K562 (cell line): ENCODE measurements at regions not wholly inside any gene's neighbourhood (a gene's known extent, or its start where the extent isn't known, plus 50 kb on each side); places are given as distances from the start of the nearest gene placed in this dataset.

Source experiments
- ATAC-seq: fragments of 200-7000 bp; cut with Tn5 transposase; 3 replicates; pipeline ENCODE4 v1.9.1; 2020; ENCODE audit warnings: moderate library complexity
- BruUV-seq: library from RNA; stranded (reverse); fragments of 400-500 nt; replicated peaks from 2 replicates; lab custom pipeline; 2021; lab: Mats Ljungman, UMichigan
- CTCF ChIA-PET: fragments of 300-600 bp; formaldehyde crosslinking; extraction: SDS; loops from one replicate; lab custom pipeline; 2021; ENCODE audit warnings: low intra/inter-chr PET ratio; lab: Yijun Ruan, JAX
- POLR2A ChIA-PET: fragments of 300-600, 350-650 bp; sonication (Branson Sonifier 250); formaldehyde crosslinking; extraction: SDS; loops from one replicate; lab custom pipeline; 2021; ENCODE audit warnings: antibody characterized with exemption, inconsistent platforms; lab: Yijun Ruan, JAX
- DNase-seq, 4 experiments: peaks; one replicate each; pipeline versions ENCODE4 v3.0.0 to v3.0.0-alpha.2; 2011 to 2018; ENCODE audit warnings: low spot score in 3 of 4, mixed read lengths in 3 of 4; ENCODE audit errors: extremely low read depth in 1 of 4
- FAIRE-seq: peaks from 2 replicates; lab custom pipeline; 2011; peaks lifted over from hg19 to GRCh38; lab: Jason Lieb, UNC
- H2AFZ ChIP-seq: 2 replicates; pipeline ENCODE4 v1.6.0; 2011; ENCODE audit warnings: low read depth, low read length, control low read depth, inconsistent platforms
- H3K27ac ChIP-seq: fragments of 200-600 bp; 3 replicates; pipeline ENCODE4 v1.8.0; 2011; ENCODE audit warnings: low read depth, mild to moderate bottlenecking, control low read depth, inconsistent platforms, low read length, moderate library complexity, mixed read lengths; ENCODE audit errors: extremely low read depth
- H3K27me3 ChIP-seq, 2 experiments: fragments of 300-600 bp in 1 of 2; 2 replicates in 1 of 2; 3 replicates in 1 of 2; pipeline versions ENCODE4 v1.6.0 to v1.8.0; 2011; ENCODE audit warnings: inconsistent platforms in 2 of 2, low read length in 2 of 2, mild to moderate bottlenecking in 1 of 2, mixed read lengths in 1 of 2, moderate library complexity in 1 of 2; ENCODE audit not compliant: control insufficient read depth in 2 of 2, insufficient read depth in 2 of 2
- H3K36me3 ChIP-seq: fragments of 300-600 bp; 3 replicates; pipeline ENCODE4 v1.8.0; 2011; ENCODE audit warnings: mild to moderate bottlenecking, low read length, inconsistent platforms; ENCODE audit not compliant: control insufficient read depth, insufficient read depth
- H3K4me1 ChIP-seq, 2 experiments: fragments of 200-600 bp in 1 of 2; replicated peaks in 1 of 2; 2 replicates in 1 of 2; 3 replicates in 1 of 2; pipeline versions ENCODE4 v1.5.1 to v1.8.0; 2011; ENCODE audit warnings: inconsistent platforms in 2 of 2, low read length in 2 of 2, mild to moderate bottlenecking in 1 of 2, mixed read lengths in 1 of 2, moderate library complexity in 1 of 2; ENCODE audit not compliant: control insufficient read depth in 2 of 2, insufficient read depth in 2 of 2
- H3K4me2 ChIP-seq: 2 replicates; pipeline ENCODE4 v1.6.1; 2011; ENCODE audit warnings: low read length, control low read depth, inconsistent platforms, mixed read lengths; ENCODE audit not compliant: insufficient read depth
- H3K4me3 ChIP-seq: fragments of 200-600 bp; sonication (generic), shearing (Covaris generic); 2 replicates; pipeline ENCODE4 v1.5.1; 2016; ENCODE audit warnings: control low read depth, inconsistent platforms
- H3K79me2 ChIP-seq: fragments of 200-600 bp; 3 replicates; pipeline ENCODE4 v1.8.0; 2011; ENCODE audit warnings: low read length, inconsistent platforms; ENCODE audit not compliant: control insufficient read depth, insufficient read depth
- H3K9ac ChIP-seq, 2 experiments: 2 replicates each; pipeline versions ENCODE4 v1.6.0 to v1.6.1; 2011; ENCODE audit warnings: low read depth in 2 of 2, low read length in 2 of 2, control low read depth in 1 of 2, inconsistent platforms in 1 of 2, mild to moderate bottlenecking in 1 of 2, mixed read lengths in 1 of 2; ENCODE audit not compliant: insufficient read depth in 1 of 2
- H3K9me1 ChIP-seq: one replicate; pipeline ENCODE4 v1.6.0; 2011; ENCODE audit warnings: inconsistent platforms, mild to moderate bottlenecking, low read length, moderate library complexity; ENCODE audit not compliant: control insufficient read depth, insufficient read depth
- H3K9me3 ChIP-seq: replicated peaks from 2 replicates; pipeline ENCODE4 v1.5.1; 2011; ENCODE audit warnings: low read depth, low read length, inconsistent platforms; ENCODE audit not compliant: control insufficient read depth, insufficient read depth
- H4K20me1 ChIP-seq: replicated peaks from 2 replicates; pipeline ENCODE4 v1.6.1; 2011; ENCODE audit warnings: low read length, inconsistent platforms, mixed read lengths; ENCODE audit not compliant: control insufficient read depth, insufficient read depth
- CSDE1 ChIP-seq, 2 experiments: fragments of 450-650 bp; IDR thresholded peaks; 2 replicates each; pipeline ENCODE4 v1.6.1; 2016; ENCODE audit warnings: mild to moderate bottlenecking in 1 of 2
- NR1H2 ChIP-seq: sonication (generic); formaldehyde crosslinking; IDR thresholded peaks from 2 replicates; pipeline ENCODE4 v1.4.0; 2020; ENCODE audit warnings: mild to moderate bottlenecking, missing genetic modification reagents
- PTRF ChIP-seq: fragments of 450-650 bp; IDR thresholded peaks from 2 replicates; pipeline ENCODE4 v1.6.1; 2016; ENCODE audit warnings: mild to moderate bottlenecking, missing genetic modification characterization, missing compliant biosample characterization
- RBM25 ChIP-seq: fragments of 200-400 bp; formaldehyde crosslinking; IDR thresholded peaks from 2 replicates; pipeline ENCODE4 v1.6.1; 2018; ENCODE audit warnings: low read length, low read depth, moderate library complexity; ENCODE audit not compliant: severe bottlenecking
- SMARCA5 ChIP-seq: fragments of 450-650 bp; IDR thresholded peaks from 2 replicates; pipeline ENCODE4 v1.6.1; 2016
- TAL1 ChIP-seq: fragments of 450-650 bp; IDR thresholded peaks from 2 replicates; pipeline ENCODE4 v1.6.1; 2016; ENCODE audit warnings: mild to moderate bottlenecking
- ZC3H11A ChIP-seq: IDR thresholded peaks from 2 replicates; pipeline ENCODE4 v1.6.1; 2012; ENCODE audit warnings: low read depth, low read length, improper control_type of control experiment
- ZNF12 ChIP-seq: sonication (generic); formaldehyde crosslinking; IDR thresholded peaks from 2 replicates; pipeline ENCODE4 v1.4.0; 2020; ENCODE audit warnings: mild to moderate bottlenecking, missing genetic modification reagents
- ZNF165 ChIP-seq: fragments of 250-450 bp; sonication (Bioruptor Pico); IDR thresholded peaks from 2 replicates; pipeline ENCODE4 v1.4.0; 2020; ENCODE audit warnings: borderline replicate concordance
- ZNF583 ChIP-seq: fragments of 250-450 bp; sonication (Bioruptor Pico); IDR thresholded peaks from 2 replicates; pipeline ENCODE4 v1.4.0; 2020
- WGBS: fragments of 100-300 bp; shearing (Covaris generic); methylation state at CpG from one replicate; pipeline ENCODE4 v1.1.6; 2016; ENCODE audit warnings: low coverage, mixed read lengths; ENCODE audit not compliant: insufficient coverage; ENCODE audit errors: missing lambda C conversion rate; 5-methylcytosine and 5-hydroxymethylcytosine counted together
- in situ Hi-C: fragments of 300-500 bp; cut with MboI; formaldehyde crosslinking; loops from 4 replicates; pipeline ENCODE4 v1.15.0; 2018; ENCODE audit warnings: inconsistent platforms, mixed read lengths
- intact Hi-C: fragments of 100-400 bp; cut with micrococcal nuclease; formaldehyde crosslinking; loops from 2 replicates; pipeline ENCODE4 v1.14.2; 2022
- TF ChIP-seq, protein P1 (sequence below), 2 experiments: IDR thresholded peaks; 2 replicates each; pipeline ENCODE4 v1.6.1; 2012; ENCODE audit warnings: improper control_type of control experiment in 2 of 2, low read depth in 2 of 2, low read length in 2 of 2, borderline replicate concordance in 1 of 2
- TF ChIP-seq, protein P2 (sequence below): fragments of 450-650 bp; formaldehyde crosslinking; IDR thresholded peaks from 2 replicates; pipeline ENCODE4 v1.4.0; 2022; ENCODE audit warnings: missing genetic modification characterization
- TF ChIP-seq, protein P3 (sequence below): fragments of 250-450 bp; sonication (Bioruptor Pico); IDR thresholded peaks from 2 replicates; pipeline ENCODE4 v1.5.1; 2021; ENCODE audit warnings: mild to moderate bottlenecking
- TF ChIP-seq, protein P4 (sequence below): fragments of 450-650 bp; IDR thresholded peaks from 2 replicates; pipeline ENCODE4 v1.6.1; 2016; ENCODE audit warnings: missing biosample characterization, missing genetic modification characterization
- TF ChIP-seq, protein P5 (sequence below): fragments of 450-650 bp; conservative IDR thresholded peaks from 2 replicates; pipeline ENCODE4 v1.6.1; 2016; ENCODE audit warnings: missing genetic modification characterization, low read depth, mild to moderate bottlenecking, control low read depth, missing compliant biosample characterization

DNA sequence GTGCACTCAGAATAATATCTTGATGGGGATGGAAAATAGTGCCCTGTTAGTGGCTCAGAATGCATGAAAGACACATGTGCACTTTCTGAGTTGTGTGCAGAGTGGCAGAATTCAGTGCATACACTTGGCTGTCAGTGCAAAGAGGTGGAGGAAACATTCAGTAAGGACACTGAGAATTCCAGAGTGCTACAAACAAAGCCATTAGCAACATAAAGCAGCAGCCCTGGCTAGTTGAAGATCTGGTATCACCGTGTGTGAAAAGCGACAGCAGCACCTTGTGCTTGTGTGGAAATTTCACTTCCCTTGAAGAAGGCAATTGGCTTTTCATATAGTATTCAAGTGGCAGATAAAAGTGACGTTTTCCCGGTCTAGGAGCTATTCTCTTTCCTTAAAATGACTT, 810.4 kb downstream of the TRIML1 start (continued):
- TF ChIP-seq, protein P1, sequence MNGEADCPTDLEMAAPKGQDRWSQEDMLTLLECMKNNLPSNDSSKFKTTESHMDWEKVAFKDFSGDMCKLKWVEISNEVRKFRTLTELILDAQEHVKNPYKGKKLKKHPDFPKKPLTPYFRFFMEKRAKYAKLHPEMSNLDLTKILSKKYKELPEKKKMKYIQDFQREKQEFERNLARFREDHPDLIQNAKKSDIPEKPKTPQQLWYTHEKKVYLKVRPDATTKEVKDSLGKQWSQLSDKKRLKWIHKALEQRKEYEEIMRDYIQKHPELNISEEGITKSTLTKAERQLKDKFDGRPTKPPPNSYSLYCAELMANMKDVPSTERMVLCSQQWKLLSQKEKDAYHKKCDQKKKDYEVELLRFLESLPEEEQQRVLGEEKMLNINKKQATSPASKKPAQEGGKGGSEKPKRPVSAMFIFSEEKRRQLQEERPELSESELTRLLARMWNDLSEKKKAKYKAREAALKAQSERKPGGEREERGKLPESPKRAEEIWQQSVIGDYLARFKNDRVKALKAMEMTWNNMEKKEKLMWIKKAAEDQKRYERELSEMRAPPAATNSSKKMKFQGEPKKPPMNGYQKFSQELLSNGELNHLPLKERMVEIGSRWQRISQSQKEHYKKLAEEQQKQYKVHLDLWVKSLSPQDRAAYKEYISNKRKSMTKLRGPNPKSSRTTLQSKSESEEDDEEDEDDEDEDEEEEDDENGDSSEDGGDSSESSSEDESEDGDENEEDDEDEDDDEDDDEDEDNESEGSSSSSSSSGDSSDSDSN (IDR thresholded peaks at IDR 0.05; ENCODE audit: borderline replicate concordance in 1 of 2, low read depth in 2 of 2, low read length in 2 of 2), result no peak
- TF ChIP-seq SMARCA5, result no peak

DNA sequence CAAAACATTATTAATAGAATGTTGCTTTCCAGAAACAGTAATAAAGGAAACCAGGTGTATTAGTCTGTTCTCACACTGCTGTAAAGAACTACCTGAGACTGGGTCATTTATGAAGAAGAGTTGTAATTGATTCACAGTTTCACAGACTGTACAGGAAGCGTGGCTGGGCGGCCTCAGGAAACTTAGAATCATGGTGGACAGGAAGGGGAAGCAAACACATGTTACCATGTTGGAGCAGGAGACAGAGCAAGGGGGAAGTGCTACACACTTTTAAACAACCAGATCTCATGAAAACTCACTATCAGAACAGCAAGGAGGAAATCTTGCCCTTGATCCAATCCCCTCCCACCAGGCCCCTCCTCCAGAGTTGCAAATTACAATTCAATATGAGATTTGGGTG, 815.8 kb downstream of the TRIML1 start:
- in situ Hi-C loops (no loop called here), intact Hi-C loops (no loop called here)
- CTCF ChIA-PET, result no interaction called here
- no peak overlapping the region for H2AFZ ChIP-seq
- 0% methylated on average over 2 of the region's 2 CpGs for WGBS
- no peaks in the 10 kb centered on the region for H3K36me3 ChIP-seq
- no peak overlapping the region for H3K4me3 ChIP-seq
- no peaks in the 10 kb centered on the region for H3K9me1 ChIP-seq
- DNase-seq (no peak), ATAC-seq (no peak), FAIRE-seq (no peak)
- no peaks in the 10 kb centered on the region for H3K4me1 ChIP-seq
- no peak overlapping the region for H3K4me2 ChIP-seq
- no peak overlapping the region for H3K9ac ChIP-seq
- no peaks in the 10 kb centered on the region for H3K79me2 ChIP-seq
- POLR2A ChIA-PET, result no interaction called here
- no peak overlapping the region for H3K27ac ChIP-seq
- H4K20me1 ChIP-seq, result no peaks in the 10 kb centered on the region
- BruUV-seq, result no TSS peak
- no peaks in the 10 kb centered on the region for H3K9me3 ChIP-seq
- no peaks in the 10 kb centered on the region for H3K27me3 ChIP-seq
- TF ChIP-seq, protein P2, sequence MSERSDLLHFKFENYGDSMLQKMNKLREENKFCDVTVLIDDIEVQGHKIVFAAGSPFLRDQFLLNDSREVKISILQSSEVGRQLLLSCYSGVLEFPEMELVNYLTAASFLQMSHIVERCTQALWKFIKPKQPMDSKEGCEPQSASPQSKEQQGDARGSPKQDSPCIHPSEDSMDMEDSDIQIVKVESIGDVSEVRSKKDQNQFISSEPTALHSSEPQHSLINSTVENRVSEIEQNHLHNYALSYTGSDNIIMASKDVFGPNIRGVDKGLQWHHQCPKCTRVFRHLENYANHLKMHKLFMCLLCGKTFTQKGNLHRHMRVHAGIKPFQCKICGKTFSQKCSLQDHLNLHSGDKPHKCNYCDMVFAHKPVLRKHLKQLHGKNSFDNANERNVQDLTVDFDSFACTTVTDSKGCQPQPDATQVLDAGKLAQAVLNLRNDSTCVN (CRISPR knock-in tag), result no peak
- TF ChIP-seq, protein P3, sequence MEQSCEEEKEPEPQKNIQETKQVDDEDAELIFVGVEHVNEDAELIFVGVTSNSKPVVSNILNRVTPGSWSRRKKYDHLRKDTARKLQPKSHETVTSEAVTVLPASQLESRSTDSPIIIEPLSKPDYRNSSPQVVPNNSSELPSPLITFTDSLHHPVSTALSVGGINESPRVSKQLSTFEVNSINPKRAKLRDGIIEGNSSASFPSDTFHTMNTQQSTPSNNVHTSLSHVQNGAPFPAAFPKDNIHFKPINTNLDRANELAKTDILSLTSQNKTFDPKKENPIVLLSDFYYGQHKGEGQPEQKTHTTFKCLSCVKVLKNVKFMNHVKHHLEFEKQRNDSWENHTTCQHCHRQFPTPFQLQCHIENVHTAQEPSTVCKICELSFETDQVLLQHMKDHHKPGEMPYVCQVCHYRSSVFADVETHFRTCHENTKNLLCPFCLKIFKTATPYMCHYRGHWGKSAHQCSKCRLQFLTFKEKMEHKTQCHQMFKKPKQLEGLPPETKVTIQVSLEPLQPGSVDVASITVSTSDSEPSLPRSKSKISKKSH (CRISPR knock-in tag), result no peak
- TF ChIP-seq, protein P4, sequence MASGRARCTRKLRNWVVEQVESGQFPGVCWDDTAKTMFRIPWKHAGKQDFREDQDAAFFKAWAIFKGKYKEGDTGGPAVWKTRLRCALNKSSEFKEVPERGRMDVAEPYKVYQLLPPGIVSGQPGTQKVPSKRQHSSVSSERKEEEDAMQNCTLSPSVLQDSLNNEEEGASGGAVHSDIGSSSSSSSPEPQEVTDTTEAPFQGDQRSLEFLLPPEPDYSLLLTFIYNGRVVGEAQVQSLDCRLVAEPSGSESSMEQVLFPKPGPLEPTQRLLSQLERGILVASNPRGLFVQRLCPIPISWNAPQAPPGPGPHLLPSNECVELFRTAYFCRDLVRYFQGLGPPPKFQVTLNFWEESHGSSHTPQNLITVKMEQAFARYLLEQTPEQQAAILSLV (tag), result no peak
- TF ChIP-seq TAL1, result no peak
- TF ChIP-seq, protein P5, sequence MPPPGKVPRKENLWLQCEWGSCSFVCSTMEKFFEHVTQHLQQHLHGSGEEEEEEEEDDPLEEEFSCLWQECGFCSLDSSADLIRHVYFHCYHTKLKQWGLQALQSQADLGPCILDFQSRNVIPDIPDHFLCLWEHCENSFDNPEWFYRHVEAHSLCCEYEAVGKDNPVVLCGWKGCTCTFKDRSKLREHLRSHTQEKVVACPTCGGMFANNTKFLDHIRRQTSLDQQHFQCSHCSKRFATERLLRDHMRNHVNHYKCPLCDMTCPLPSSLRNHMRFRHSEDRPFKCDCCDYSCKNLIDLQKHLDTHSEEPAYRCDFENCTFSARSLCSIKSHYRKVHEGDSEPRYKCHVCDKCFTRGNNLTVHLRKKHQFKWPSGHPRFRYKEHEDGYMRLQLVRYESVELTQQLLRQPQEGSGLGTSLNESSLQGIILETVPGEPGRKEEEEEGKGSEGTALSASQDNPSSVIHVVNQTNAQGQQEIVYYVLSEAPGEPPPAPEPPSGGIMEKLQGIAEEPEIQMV (tag), result no peak
- no peak for TF ChIP-seq RBM25
- no peak for TF ChIP-seq ZNF165 (CRISPR knock-in tag)
- TF ChIP-seq ZNF583 (CRISPR knock-in tag), result no peak
- TF ChIP-seq NR1H2 (CRISPR knock-in tag), result no peak
- TF ChIP-seq ZNF12, result no peak
- TF ChIP-seq ZC3H11A, result no peak
- TF ChIP-seq CSDE1 (IDR thresholded peaks at IDR 0.05), result no peak
- no peak for TF ChIP-seq PTRF (tag)
